A673 (cell line): ENCODE measurements at regions not wholly inside any gene's neighbourhood (a gene's known extent, or its start where the extent isn't known, plus 50 kb on each side); places are given as distances from the start of the nearest gene placed in this dataset.

Source experiments
- BruUV-seq: library from RNA; stranded (reverse); fragments of 400-500 nt; replicated peaks from 2 replicates; lab custom pipeline; 2021; lab: Mats Ljungman, UMichigan
- CTCF ChIA-PET: fragments of 300-600 bp; sonication (Branson Sonifier 250); formaldehyde crosslinking; loops from one replicate; lab custom pipeline; 2022; ENCODE audit warnings: antibody characterized with exemption; lab: Charles Lee
- POLR2A ChIA-PET: fragments of 300-600 bp; sonication (Branson Sonifier 250); formaldehyde crosslinking; loops from one replicate; lab custom pipeline; 2022; ENCODE audit warnings: antibody characterized with exemption; ENCODE audit not compliant: low non-redundant PET; lab: Charles Lee
- DNase-seq: peaks from one replicate; pipeline ENCODE4 v3.0.0-alpha.2; 2015; ENCODE audit warnings: low spot score
- H3K27ac ChIP-seq: fragments of 200-600 bp; sonication (generic); 2 replicates; pipeline ENCODE4 v1.5.1; 2016; ENCODE audit warnings: mixed run types, low read depth, mild to moderate bottlenecking, mixed read lengths, antibody characterized with exemption, low read length; ENCODE audit not compliant: poor library complexity, severe bottlenecking
- H3K27me3 ChIP-seq: fragments of 200-600 bp; sonication (generic); replicated peaks from 2 replicates; pipeline ENCODE4 v1.6.1; 2017; ENCODE audit warnings: mixed run types, low read depth, mild to moderate bottlenecking, mixed read lengths, antibody characterized with exemption, low read length; ENCODE audit not compliant: insufficient read depth, poor library complexity
- H3K36me3 ChIP-seq: fragments of 200-600 bp; sonication (generic); 2 replicates; pipeline ENCODE4 v1.6.1; 2016; ENCODE audit warnings: mixed run types, mild to moderate bottlenecking, mixed read lengths, antibody characterized with exemption, low read length; ENCODE audit not compliant: insufficient read depth, poor library complexity, severe bottlenecking
- H3K4me1 ChIP-seq: fragments of 200-600 bp; sonication (generic); 2 replicates; pipeline ENCODE4 v1.6.1; 2017; ENCODE audit warnings: mixed run types, mild to moderate bottlenecking, mixed read lengths, antibody characterized with exemption, low read length; ENCODE audit not compliant: insufficient read depth, poor library complexity, severe bottlenecking
- H3K4me3 ChIP-seq: fragments of 200-600 bp; sonication (generic); 2 replicates; pipeline ENCODE4 v1.5.1; 2016; ENCODE audit warnings: low read depth, mixed run types, mild to moderate bottlenecking, mixed read lengths, low read length; ENCODE audit not compliant: poor library complexity, severe bottlenecking
- H3K9me3 ChIP-seq: fragments of 200-600 bp; sonication (generic); 2 replicates; pipeline ENCODE4 v1.6.1; 2016; ENCODE audit warnings: mixed run types, low read depth, mild to moderate bottlenecking, mixed read lengths, antibody characterized with exemption, low read length; ENCODE audit not compliant: poor library complexity, severe bottlenecking
- EZH2 ChIP-seq: fragments of 200-600 bp; sonication (generic); IDR thresholded peaks from 2 replicates; pipeline ENCODE4 v1.6.1; 2017; ENCODE audit warnings: borderline replicate concordance, low read depth, mild to moderate bottlenecking, mixed read lengths, antibody characterized with exemption, low read length; ENCODE audit not compliant: poor library complexity, severe bottlenecking
- intact Hi-C: fragments of 100-400 bp; cut with micrococcal nuclease; formaldehyde crosslinking; loops from one replicate; pipeline ENCODE4 v1.10.0; 2022; ENCODE audit not compliant: unreplicated experiment
- TF ChIP-seq, protein P1 (sequence below): fragments of 300-800, 200-600 bp; sonication (generic); conservative IDR thresholded peaks from 2 replicates; pipeline ENCODE4 v1.5.1; 2017; ENCODE audit warnings: low read depth, mild to moderate bottlenecking, antibody characterized with exemption, low read length, moderate library complexity, mixed read lengths

DNA sequence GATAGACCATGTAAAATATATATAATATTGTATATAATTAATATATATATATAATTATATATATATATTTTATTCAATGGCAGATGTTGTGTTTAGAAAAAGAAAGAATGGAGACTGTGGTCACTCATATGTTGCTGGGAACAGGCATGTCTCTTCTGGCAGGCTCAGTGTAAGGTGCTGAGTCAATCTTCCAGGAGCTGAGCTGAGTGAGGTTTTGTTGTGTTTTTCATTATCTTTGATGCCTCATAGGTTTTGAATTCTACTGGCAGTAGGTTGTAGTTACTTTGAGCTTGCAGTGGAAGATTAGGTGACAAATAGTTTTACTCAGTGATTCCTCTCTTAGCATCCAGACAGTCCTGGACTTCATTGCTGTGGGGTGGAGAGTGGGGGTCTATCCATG lies 561.3 kb downstream of the IRX1 start:
- POLR2A ChIA-PET = no interaction called here
- no peaks in the 10 kb centered on the region for H3K36me3 ChIP-seq
- DNase-seq = no peak
- peaks cover 48% of the 10 kb centered on the region for H3K9me3 ChIP-seq
- TF ChIP-seq, protein P1, sequence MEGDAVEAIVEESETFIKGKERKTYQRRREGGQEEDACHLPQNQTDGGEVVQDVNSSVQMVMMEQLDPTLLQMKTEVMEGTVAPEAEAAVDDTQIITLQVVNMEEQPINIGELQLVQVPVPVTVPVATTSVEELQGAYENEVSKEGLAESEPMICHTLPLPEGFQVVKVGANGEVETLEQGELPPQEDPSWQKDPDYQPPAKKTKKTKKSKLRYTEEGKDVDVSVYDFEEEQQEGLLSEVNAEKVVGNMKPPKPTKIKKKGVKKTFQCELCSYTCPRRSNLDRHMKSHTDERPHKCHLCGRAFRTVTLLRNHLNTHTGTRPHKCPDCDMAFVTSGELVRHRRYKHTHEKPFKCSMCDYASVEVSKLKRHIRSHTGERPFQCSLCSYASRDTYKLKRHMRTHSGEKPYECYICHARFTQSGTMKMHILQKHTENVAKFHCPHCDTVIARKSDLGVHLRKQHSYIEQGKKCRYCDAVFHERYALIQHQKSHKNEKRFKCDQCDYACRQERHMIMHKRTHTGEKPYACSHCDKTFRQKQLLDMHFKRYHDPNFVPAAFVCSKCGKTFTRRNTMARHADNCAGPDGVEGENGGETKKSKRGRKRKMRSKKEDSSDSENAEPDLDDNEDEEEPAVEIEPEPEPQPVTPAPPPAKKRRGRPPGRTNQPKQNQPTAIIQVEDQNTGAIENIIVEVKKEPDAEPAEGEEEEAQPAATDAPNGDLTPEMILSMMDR = no peak
- no peak for TF ChIP-seq EZH2
- no peaks in the 10 kb centered on the region for H3K4me1 ChIP-seq
- no TSS peak for BruUV-seq
- H3K4me3 ChIP-seq = no peak overlapping the region
- CTCF ChIA-PET = no interaction called here
- intact Hi-C loops = no loop called here
- no peak overlapping the region for H3K27ac ChIP-seq
- H3K27me3 ChIP-seq = no peaks in the 10 kb centered on the region

DNA sequence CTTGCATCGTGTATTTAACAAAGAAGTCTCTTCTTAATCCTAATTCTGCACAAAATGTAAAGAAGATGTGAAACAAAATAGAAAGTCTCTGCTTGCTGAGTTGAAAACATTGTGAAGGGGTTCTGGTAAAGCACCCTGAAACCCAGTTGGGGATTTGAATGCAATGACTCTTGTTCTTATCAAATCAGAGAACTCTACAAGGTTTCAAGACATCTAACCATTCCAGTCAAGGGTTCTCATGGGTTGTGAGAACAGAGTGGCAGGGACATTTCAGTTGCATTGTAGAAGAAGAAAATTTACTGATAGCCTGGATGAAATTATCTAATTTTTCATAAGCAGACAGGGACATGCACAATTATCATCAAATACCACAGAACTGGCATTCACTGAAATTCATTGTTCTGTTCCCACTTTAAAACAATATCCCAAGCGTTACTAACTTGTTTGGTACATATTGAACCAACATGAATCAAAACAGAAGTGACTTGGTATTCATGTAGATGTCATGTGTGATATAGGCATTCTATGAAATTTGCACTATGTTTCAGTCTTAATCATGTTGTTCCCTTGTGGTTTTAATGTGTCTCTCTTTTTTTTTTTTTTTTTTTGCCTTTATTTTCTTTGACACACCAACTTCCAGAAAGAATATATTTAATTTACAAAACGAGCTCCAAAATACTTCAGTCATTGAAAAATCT lies 563.3 kb downstream of the IRX1 start:
- no TSS peak for BruUV-seq
- DNase-seq = no peak
- Histone ChIP-seq H3K9me3 (peaks cover 40% of the 10 kb centered on the region), H3K4me3 (no peak overlapping the region), H3K36me3 (no peaks in the 10 kb centered on the region), H3K27me3 (no peaks in the 10 kb centered on the region), H3K4me1 (no peaks in the 10 kb centered on the region), H3K27ac (no peak overlapping the region)
- intact Hi-C loops = no loop called here
- TF ChIP-seq, protein P1 = no peak
- TF ChIP-seq EZH2 = no peak
- CTCF ChIA-PET = no interaction called here
- POLR2A ChIA-PET = no interaction called here

DNA sequence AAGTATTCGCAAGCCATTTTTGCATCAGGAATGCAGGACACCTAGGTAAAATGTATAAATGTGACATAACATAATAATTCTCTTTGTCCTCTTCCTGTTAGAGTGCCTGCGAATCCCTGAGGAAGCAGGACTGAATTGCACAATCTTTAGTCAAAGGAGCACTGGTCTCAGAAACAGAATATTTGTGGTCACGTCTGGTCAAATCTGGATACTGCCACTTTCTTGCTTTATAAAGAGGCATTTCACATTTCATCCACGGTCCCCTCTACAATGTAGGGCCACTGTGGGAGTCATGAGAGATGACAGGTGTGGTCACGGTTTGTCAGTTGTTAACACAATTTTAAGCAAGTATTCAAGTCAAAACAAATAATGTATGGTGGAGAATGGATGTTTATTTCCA lies 564.0 kb downstream of the IRX1 start:
- Histone ChIP-seq H3K9me3 (peaks cover 33% of the 10 kb centered on the region), H3K27me3 (no peaks in the 10 kb centered on the region), H3K36me3 (no peaks in the 10 kb centered on the region), H3K27ac (no peak overlapping the region), H3K4me3 (no peak overlapping the region), H3K4me1 (no peaks in the 10 kb centered on the region)
- TF ChIP-seq, protein P1 = no peak
- no peak for TF ChIP-seq EZH2
- intact Hi-C loops = no loop called here
- DNase-seq = no peak
- BruUV-seq = no TSS peak
- POLR2A ChIA-PET = no interaction called here
- CTCF ChIA-PET = no interaction called here
